NCI-H345 (cell line): ENCODE measurements at regions not wholly inside any gene's neighbourhood (a gene's known extent, or its start where the extent isn't known, plus 50 kb on each side); places are given as distances from the start of the nearest gene placed in this dataset.

Experiments
- DNase-seq: peaks from one replicate; lab custom pipeline; 2025; lab: John Stamatoyannopoulos, UW

DNA sequence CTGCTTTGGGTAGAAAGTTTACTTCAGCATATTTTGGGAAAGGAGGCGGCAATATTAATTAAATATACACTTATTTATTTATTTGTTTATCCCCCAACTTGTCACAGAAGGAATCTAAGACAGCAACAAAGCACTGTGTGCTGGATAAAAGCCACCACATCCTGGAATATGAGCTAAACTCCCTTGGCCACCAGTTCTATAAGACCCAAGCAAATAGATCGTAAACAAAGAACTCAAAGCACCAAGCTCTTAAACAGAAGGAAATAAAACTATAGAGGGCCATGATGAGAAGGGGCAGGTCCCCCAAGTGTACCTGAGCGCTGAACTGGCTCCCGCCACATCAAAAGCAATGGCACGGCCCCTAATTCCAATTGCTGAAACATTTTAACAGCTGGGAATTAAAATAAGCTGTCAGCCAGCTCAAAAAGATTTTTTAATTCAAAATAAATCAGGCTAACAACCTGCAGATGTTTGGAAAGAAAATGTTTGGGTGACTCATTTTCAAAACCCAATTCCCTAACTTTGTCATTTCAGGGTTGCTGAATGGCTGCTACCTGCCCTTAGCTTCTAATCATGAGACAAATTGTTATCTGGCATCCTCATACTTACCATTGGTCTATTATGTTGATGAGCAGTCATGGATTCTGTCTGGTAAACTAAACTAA, 127.1 kb downstream of the SLC30A10 start:
- DNase-seq = no peak

DNA sequence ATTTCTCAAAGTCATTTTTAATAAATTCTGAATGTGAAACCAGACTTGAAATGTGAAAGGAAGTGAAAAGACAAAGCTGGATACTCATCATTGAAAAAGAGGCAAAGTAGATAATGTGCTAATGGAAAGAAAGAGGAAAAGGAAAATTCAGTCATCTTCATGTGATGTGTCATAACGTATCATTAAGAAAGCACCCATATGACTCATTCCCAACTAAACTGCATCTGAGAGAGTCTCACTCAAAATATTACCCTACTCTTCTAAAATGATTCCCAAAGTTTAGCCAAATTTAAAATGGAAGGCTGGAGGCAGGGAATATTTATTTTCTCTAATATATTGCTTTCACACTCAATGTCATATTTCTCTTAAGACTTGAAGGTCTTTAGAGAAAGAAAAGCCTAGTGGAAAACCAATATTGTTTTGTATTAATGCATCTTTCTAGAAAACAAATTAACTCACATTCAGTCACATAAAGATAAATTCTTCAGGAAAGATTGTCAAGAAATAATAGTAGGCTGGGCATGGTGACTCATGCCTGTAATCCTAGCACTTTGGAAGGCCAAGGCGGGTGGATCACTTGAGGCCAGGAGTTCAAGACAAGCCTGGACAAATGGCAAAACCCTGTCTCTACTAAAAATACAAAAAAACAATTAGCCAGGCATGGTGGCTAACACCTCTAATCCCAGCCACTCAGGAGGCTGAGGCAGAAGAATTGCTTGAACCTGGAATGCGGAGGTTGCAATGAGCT, 129.9 kb downstream of the SLC30A10 start:
- no peak for DNase-seq

DNA sequence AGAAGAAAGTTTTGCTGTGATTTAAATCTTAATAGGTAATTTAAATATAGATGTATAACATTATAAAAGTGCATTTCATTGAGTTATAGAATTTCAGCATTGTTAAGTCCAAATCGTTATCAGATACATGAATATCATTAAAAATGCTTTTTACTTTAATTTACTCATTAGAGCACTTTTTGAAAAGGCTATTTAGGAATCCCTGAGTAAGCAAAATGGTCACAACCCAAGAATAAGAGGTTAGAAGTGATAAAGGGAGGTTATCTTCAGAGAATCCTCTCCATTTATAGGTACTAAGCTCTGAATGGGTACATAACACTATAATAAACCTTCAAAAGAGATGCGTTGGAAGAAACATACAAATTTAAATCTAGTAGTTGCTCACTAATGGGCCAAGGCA, 130.7 kb downstream of the SLC30A10 start:
- no peak for DNase-seq

DNA sequence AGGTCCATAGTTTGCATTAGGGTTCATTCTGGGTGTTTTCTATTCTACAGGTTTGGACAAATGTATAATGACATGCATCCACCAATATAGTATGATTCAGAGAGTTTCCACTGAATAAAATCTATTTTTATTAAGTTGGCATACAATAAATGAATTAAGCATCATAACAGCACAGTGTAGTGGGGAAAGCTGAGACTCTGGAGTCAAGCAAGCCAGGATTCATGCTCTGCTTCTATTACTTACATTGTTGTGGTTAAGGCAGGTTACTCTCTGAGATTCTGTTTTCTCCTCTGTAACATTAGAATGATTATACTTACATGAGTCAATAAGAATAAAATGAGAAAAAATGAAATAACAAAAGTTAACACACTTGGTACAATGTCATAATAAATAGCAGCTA, 131.3 kb downstream of the SLC30A10 start:
- no peak for DNase-seq

DNA sequence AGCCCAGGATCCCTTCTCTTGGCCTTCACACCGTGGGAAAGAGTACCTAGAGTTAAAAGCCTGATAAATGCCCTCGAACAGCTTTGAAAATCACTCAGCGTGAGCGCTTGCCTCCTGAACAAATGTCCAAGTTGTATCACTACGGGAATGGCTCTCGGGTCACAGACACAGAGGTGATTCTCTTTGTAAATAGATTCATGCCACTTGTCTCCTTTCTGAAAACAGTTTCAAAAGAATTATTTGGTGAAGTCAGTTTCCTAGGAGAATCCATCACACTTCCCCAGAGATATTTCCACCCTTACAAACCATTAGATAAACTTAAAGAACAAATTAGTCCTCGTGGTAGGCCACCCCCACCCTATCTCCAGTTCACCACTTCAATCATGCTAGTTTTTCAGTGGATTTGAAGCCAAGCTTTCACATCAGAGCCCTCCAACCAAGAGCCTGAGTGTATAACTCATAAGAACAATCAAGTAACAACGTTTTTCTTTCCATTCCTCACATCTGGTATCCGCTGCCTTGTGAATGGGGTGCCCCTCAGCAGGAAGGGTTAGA, 132.9 kb downstream of the SLC30A10 start:
- no peak for DNase-seq

DNA sequence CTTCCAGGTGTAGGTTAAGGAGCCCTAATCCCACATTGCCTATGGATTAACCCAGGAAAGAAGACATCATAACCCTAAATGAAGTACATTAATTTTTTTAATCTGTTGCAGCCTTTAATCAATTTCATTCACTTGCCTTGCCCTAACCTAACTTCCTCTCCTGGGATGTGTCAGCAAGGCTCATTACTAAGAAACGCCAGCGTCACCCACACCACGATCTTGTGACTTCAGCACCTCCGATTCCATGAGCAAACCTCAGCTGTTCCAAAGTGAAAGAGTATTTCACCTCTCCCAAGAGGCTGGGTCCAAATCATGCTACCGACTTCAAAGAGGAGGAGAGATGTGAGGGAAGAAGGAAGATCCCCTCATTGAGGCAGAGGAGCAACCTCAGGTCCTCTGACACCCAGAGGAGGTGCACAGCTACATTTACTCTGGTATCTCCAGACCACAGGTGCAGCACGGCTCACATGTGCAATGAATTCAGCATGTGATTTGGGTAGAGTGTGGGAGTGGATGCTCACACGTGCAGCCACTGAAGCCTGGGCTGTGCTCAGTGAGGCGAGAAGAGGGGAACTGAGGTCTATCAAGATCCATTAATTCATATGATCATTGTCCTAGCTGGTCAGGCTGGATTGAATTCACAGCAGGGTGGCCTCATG, 134.1 kb downstream of the SLC30A10 start:
- DNase-seq = no peak

DNA sequence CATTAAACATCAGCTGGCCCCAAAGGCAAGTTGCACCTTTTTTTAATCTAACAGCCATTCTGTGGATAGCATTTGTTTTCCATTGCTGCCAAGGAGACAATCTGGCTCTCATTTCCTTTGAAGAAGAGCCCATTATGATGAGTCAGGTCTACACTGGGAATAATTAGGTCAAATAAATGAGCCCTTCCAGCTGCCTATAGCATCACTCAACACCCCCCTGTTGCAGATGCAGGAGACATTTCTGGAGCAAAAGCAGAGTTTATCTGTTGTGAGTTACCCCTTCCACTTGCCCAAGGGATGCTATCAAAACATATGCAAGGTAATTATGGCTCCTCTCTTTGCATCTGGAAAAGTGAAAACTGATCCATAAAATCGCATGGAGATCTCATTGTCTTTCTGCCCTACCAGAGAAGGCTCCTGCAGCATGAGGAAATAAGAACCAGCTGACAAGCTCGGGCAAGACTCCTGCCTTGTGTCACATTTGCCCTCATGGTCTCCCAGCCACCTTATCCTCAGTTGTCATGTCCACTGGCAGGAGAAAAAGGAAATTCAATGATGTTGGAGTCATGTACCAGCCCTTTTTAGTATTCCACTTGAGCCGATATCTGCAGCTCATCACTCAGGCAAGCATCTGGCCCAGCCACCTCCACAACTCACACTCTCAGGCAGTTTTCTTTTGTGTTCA, 135.9 kb downstream of the SLC30A10 start:
- no peak for DNase-seq

DNA sequence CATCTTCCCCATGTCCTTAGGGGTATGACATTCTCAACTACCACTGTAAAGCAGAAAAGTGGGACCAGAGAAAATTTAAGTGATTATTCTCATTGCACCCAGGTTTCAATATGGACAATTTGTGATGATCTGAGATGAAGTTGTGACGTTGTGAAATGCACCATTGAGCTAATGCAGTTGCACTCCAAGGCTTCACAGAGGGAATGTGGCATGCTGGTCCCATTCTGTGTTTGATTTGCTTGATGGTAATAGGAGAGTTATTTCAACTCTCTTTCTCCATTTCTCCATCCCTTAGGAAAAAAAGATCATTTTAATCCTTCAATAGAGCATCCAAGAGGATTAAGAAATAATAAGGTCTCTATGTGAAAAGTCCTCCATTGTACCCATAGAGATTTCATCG, 136.6 kb downstream of the SLC30A10 start:
- DNase-seq = no peak

DNA sequence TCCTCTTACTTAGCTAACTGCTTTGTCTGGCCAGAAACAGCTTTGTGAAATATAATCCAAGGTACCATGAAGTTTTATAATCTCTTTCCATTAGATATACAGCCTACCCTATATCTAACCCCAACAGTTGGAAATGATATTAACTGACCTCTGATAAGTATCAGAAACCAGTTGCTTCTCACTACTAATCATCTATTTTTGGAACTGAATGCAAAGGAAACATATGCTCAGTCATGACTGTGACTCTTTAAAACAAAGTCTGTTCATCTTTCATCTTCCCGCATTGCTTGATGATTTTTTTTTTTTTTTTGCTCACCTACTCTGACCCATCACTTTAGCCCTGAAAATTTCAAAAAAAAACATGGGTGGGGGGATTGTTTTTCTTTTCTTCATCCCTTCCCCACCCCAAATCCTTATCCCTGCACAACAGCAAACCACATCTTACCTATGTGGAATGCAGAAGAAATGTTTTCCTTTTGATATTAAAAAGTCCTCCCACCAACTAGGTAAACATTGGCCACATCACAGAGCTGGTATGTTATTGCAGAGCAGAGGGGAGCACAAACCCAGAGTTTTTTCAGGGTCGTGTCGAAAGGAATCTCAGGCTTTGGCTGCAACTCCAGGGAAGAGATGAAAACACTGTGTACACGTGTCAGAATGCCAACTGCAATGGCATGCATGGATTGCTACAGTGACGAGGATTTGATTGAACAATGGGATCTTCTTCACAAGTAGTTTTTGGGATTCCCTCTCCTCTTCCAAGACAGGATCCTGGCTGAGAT, 137.3 kb downstream of the SLC30A10 start:
- no peak for DNase-seq

DNA sequence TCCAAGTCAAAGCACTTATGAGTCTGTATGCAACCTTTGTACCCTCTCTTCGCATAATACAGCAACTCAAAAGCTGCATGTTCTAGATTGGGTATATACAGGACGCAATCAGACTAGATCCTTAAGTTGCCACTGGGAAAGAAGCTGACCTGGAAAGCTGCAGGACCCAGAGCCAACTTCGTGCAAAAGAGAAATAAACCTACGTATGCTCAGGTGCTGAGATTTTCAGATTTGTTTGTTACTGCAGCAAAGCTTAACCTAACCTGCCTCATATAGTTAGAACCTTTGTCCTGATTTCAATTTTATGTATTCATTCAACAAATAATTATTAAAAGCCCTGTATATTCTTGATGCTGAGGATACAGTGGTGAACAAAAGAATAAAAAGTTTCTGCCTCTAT, 139.7 kb downstream of the SLC30A10 start:
- no peak for DNase-seq

DNA sequence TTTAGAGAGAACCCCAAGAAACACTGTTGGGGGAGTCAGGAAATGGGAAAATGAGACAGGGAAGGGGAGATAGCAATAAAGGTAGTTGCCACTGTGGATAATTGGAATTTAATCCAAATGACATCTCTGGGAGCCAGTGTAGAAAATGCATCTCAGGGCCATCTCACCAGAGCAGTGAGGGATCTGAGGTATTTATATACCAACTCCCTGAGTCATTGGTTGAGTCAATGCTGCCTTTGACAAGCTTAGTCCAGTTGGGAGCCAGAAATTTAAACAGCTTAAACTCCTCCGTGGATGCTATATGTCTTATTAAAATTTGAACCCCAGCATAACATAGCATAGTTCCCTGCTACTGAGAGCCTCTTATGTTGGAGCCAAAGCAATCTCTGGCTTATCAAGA, 140.3 kb downstream of the SLC30A10 start:
- DNase-seq = no peak

DNA sequence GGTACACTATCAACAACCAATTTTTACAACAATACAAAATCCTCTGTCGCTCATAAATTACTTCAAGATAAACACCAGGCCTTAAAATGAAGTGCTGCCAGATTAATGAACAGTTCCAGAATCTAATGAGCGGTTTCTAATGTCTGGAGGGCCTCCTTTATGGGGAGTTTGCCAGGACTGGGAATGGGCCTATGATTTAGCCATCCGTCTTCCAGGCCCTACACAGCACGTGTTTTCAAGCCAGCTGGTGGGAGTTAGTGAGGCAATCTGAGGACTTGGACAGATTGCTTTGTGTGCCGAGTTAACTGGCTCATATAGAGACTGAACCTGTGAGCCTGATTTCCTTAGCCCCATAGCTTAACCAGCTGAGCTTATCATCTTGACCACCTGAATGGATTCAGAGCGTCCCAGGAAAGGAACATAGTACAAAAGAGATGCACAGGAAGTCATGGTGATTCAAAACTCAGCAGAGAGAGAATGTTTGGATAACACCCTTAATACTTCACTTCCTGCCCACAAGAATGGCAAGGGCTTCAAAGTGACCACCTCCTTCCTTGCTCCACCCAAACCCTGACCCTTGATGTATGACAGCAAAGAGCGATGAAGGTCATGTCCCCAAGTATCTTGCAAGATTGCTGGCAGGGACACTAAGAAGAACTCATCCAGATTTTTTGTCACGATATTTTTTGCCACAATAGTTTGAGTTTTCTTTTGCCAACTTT, 143.5 kb downstream of the SLC30A10 start:
- DNase-seq = no peak

DNA sequence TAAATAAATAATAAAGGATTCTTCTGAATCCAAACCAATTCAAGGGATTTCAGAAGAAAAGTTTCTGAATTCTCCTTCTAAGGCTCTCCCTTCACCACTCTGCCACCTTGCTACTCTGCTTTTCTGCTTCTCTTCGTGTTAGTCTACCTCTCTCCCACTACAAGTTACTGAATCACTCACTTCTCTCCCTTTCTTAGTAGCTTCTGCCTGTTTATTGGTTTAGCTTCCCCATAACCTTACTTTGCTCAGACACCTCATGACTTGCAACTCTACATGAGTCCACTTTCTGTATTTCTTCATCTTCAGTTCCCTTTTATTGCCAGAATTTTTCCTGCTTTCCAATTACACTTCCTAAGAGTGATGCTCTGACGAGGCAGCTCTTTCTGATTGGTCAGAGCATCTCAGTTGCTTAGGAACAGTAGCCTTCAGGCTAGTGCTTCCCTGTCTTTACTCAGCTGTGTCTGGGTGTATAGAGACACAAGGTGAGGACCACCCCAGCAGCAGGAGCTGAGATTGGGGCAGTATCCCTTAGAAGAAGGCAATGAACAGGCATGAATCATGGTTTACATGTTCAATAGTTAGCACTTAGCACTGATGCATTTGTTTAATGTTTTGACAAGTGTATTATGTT, 144.6 kb downstream of the SLC30A10 start:
- DNase-seq = no peak

DNA sequence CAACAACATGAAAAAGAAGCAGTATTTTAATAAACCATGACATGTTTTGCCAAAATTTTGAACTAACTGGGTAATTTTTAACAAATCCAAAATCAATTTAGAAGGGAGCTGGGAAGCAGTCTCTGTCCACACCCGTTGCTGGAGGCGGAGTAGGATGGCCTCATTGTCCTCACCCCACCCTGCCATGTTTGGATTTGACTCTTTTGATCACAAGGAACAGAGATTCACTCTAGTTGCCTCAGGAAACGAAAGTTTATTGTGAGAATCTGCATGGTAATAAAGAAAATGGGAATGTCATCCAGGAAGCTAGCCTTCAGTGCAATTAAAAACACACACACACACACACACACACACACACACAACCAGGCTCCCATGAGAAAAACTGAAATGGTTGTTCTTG, 145.4 kb downstream of the SLC30A10 start:
- no peak for DNase-seq

DNA sequence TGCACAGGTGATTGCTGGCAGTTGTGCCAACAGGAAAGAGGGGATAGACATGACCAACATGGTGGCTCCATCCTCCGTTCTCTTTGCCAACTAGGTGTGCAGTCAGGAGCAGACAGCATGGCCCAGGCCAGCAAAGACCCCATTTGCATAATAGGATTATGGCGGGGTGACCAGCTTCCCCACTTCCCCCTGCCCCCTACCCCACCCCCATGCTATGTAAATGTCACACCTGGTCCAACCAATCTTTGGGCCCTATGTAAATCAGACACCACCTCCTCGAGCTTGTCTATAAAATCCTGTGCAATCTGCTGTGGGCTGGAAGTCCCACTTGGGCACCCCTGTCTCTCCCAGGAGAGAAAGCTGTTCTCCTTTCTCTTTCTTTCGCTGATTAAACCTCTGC, 146.0 kb downstream of the SLC30A10 start:
- no peak for DNase-seq

DNA sequence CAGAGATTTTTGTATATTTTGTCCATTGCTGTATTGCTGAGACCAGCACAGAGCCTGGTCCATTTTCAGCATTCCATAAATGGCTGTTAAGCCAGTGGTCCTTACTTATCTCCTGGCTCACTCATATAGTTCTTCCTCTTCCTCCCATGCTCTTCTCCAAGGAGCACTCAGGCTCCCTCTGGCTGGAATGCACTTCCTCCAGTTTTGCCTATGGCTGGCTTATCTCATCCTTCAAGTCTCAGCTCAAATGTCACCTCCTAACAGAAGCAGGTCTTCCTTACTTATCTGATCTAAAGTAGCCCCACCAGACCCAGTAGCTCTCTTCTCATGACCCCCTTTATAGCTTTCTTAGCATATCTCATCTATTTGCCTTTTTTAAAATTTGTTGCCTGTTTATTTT, 146.9 kb downstream of the SLC30A10 start:
- DNase-seq = no peak

DNA sequence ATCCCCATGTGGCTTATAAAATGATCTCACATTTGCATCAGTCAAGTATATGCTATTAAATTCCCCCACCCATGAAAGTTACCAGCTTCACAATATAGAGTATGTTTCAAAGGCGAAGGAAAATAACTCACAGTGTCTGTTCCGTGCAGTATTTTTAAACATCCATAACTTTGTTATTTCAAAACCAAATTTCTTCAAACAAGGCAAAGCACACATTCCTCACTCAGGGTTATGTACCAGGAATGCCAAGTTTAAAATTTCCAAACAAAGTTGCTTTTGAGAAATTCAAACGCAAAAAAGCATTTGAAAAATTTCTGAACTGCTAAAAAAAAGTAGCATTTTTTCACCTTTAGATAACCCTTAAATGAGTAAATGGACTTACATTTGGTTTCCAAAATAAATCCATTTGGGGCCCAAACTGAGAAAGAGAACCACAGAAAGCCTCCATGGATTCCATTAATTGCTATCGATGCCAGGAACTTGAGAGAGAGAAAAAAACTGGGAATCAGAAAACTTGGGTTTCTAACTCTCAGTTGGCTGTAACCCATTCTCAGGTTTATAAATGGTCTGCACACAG, 149.5 kb downstream of the SLC30A10 start:
- no peak for DNase-seq

DNA sequence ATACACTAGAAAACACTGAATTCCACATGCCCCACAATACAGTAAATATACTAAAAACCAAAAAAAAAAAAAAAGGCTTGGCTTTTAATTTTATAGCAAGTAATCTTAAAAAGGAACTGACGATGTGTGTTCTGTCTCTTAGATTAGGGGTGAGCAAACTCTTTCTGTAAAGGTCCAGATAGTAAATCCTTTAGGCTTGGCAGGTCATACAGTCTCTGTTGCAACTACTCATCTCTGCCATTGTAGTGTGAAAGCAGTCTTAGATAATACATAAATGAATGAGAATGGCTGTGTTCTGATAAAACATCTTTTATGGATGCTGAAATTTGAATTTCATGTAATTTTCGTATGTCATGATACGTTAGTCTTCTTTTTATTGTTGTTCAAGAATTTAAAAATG, 150.2 kb downstream of the SLC30A10 start:
- no peak for DNase-seq

DNA sequence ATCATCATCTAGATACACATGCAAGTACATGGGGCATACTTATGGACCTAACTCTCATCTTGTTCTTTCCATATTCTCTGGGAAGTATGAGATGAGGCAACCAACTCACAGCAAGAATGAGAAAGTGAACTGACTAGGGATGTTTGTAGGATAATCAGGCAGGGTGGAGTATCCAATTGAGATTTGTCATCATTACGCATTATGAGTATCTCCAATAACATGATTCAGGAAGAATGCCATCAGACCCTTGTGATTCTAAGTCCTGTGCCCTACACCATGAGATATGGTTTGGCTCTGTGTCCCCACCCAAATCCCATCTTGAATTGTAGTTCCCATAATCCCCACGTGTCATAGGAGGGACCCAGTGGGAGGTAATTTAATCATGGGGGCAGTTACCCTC, 154.0 kb downstream of the SLC30A10 start:
- DNase-seq = no peak

DNA sequence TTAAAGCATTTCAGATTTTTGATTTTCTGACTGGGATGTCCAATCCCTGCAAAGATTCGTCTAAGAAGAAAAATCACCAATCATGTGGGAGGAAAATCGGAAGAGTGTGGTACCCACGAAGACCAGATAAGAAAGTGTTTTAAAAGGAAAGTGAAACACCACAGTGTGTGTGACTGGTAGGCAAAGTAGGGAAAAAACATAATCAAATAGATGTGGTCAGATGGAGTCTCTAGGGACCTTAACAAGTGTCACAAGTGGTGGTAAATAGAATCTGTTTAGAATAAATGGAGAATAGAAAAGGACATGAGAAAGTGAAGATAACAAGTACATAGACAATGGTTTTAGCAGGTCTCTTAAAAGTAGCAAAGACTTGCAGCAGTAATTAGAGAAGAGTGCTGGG, 154.6 kb downstream of the SLC30A10 start:
- no peak for DNase-seq
